RCC 7860 (cell line): ENCODE measurements at regions not wholly inside any gene's neighbourhood (a gene's known extent, or its start where the extent isn't known, plus 50 kb on each side); places are given as distances from the start of the nearest gene placed in this dataset.

Experiments used
- DNase-seq: peaks from one replicate; pipeline ENCODE4 v3.0.0-alpha.2; 2015; ENCODE audit warnings: low spot score
- FAIRE-seq: peaks from 2 replicates; lab custom pipeline; 2012; peaks lifted over from hg19 to GRCh38; lab: Jason Lieb, UNC

- no peak for DNase-seq
Observed at GRCh38 chrX:39969819-39970504, 127.8 kb downstream of the BCOR start.

GRCh38 chrX:39971760-39972159 lies 126.0 kb downstream of the BCOR start:
- DNase-seq, result no peak
- no peak for FAIRE-seq

More at GRCh38 chrX:39969819-39970504, 127.8 kb downstream of the BCOR start:
- no peak for FAIRE-seq

DNA sequence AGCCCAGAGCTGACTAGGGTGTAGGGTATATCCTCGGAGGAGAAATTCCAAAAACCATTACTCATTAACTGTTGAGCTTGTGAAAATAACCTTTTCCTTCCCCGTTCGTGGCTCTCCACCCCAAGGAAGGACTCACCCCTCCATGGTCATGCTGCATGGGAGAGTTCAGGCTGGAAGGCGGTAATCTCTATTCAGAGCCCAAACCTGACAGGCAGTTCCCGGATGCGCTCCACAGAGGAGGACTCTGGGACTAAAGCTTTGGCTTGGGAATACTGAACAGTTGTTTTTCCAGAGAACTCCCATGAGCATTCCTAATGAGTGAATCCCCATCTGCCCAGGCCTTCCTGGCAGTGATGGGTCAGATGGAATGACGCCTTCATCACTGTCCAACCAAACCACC lies 125.4 kb downstream of the BCOR start:
- DNase-seq (no peak), FAIRE-seq (no peak)

DNA sequence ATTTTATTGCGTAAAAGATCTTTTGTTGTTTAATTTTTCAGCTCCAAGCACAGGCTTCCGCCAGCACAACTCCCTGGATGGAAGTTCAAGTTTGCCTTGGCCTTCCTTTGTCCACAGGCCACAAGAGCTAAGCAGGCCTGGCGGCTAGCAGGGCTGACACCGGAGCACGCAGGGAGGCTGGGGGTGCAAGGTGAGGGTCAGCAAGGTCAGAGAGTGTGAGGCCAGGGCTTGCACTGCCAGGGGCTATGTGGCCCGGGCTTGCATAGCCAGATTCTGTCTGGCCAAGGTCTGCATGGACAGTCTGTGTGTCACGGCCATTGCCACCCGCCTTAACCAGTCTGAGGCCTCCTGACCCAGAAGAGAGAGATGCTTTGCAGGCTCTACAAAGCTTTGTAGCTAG lies 123.9 kb downstream of the BCOR start:
- FAIRE-seq (no peak), DNase-seq (no peak)

GRCh38 chrX:39974270-39974669 lies 123.5 kb downstream of the BCOR start:
- no peak for FAIRE-seq
- no peak for DNase-seq

DNA sequence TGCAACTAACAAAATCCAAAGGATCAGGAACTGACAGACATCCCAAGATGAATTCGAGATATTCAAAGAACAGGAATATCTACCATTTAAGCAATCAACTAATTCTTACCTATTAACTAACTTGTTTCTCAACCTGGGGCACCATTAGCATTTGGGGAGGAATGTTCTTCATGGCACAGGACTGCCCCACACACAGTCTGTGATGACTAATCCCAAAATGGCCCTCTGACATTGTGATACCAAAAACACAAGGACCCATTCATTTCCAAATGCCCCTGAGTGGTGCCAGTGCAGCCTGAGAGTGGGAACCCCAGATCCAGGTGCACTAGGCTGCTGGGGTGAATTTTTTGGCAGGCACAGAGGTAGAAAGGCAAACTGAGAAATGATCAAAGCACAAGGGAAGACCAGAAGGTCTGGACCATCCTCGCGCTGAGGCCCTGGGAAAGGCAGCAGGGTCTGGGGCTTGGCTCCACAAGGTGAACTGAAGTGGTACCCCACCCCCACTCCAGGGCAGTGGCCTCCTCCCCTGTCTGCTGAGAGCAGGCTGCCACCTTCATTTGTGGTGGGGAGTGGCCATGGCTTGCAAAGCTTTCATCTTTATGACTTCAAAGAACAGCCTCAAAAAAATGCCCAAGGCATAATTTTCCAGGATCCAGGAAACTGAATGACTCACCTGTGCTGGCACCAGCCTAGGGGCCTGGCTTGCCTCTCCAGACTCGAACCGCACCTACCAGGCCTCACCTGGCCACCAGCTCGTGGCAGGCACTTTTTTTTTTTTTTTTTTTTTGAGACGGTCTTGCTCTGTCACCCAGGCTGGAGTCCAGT lies 122.4 kb downstream of the BCOR start:
- no peak for DNase-seq
- FAIRE-seq, result no peak

GRCh38 chrX:39981946-39982345 lies 115.8 kb downstream of the BCOR start:
- DNase-seq (no peak), FAIRE-seq (no peak)

- no peak for DNase-seq
- no peak for FAIRE-seq
Observed at GRCh38 chrX:39982948-39983347, 114.8 kb downstream of the BCOR start.

- DNase-seq (peak; percentile 18), FAIRE-seq (no peak)
Observed at GRCh38 chrX:39983715-39984114, 114.0 kb downstream of the BCOR start.

DNA sequence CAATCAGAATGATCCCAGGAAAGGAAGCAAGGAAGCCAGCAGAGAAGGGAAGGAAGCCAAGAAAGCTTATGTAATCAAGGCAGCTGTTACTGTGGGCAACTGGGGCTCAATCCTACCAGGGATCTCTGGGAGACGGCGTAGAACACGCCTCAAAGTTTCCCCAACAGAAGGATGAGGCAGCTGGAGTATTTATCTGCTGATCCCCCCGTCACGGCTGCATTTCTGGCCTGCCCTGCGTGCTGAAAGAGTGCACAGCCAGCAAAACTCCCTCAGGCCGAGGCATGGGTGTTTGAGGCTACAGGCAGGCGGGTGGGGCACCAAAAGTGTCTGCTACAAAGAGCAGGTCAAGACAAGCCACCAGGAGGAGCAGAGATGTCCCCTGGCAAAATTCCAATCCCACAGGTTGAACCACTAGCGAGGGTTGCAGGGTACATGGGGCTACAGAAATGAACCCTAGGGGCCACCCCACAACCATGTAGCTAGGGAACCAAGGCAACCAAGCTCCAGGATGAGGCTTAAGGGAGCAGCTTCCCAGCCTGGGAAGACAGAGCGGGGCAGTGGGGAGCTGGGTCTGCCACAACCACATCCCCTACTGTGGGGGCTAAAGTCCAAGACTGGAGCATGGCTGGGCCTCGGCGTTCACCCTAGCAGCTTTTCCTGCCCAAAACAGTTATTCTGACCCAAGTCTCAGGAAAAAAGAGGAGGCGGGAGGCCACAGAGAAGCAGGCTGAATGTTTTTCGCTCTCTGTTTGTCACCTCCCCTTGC lies 113.4 kb downstream of the BCOR start:
- no peak for FAIRE-seq
- DNase-seq, result no peak

DNA sequence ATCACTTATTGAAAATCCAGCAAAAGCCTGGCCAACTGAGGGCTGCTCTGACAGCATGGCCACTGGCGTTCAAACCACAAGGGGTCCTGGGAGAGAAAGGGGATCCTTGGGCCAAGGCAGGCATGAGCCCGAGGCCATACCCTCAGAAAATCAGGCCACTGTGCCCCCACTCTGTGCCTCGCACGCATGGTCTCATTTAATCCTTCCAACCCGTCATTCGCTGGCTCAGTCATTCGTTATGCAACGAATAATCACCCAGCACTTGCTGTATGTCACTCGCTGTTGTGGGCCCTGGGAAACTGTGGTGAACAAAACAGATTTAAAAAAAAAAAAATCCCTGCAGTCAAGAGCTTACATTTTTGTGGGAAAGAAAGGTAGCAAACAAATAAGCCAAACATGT lies 112.7 kb downstream of the BCOR start:
- no peak for DNase-seq
- FAIRE-seq, result no peak

DNA sequence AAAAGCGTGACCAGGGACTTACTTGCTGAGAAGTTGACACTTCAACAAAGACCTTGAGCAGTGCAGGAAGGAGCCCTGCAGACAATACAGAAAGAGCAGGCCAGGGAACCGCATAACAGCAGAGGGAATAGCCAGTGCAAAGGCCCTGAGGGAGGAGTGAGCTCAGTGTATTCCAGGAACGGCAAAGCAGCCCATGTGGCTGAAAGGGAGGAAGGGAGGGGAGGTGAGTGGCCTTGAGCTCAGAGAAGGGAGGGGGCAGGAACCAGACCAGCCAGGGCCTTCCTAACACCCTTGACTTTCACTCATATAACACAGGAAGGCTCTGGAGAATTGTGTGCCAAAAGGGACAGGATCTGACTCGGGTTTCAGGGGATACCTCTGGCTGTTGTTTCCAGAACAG lies 112.2 kb downstream of the BCOR start:
- no peak for FAIRE-seq
- no peak for DNase-seq

DNA sequence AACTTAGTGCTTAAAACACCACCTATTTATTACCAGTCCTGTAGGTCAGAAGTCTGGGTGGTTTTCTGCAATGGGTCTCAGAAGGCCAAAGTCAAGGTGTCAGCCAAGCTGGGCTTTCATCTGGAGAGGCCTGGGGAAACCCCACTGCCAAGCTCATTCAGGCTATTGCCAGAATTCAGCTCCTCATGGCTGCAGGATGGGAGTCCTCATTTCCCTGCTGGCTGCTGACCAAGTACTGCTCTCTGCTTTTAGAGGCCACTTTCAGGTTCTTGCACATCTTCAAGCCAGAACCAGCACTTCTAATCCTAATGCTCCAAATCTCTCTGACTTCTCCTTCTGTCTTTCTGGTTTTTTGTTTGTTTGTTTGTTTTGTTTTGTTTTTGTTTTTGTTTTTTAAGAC lies 109.3 kb downstream of the BCOR start:
- DNase-seq (no peak), FAIRE-seq (no peak)

- DNase-seq (no peak), FAIRE-seq (no peak)
Observed at GRCh38 chrX:39990388-39990787, 107.4 kb downstream of the BCOR start.

DNA sequence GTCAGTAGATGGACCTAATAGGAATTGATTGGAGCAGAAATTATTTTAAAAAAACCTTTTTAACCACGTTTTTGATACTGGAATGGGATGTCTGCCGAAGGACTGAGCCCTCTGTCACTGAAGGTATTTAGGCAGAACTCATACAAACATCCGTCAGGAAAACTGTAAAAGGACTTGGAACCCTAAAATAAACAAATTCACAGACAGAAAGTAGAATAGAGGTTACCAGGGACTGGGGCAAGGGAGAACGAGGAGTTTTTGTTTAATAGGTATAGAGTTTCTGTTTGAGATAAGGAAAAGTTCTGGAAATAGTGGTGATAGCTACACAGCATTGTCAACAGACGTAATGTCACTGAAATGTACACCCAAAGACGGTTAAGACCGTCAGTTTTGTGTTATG lies 105.5 kb downstream of the BCOR start:
- FAIRE-seq (no peak), DNase-seq (no peak)

DNA sequence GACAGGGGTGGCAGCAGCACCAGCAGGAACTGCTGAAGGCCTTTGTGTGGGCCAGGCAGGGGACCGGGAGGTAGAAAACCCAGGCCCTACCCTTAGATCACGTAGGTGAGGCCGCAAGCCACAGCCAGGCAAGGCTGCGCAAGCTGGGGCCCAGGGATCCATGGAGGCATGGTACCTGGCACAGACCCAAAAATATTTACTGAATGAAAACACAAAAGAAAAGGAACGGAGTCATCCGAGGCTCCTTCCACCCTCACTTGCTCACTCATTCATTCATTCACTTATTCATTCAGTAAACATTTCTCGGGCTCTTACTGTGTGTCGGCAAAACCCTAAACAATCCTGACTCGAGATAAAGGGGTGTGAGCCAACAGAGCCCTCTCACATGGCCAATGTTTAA lies 102.3 kb downstream of the BCOR start:
- DNase-seq (no peak), FAIRE-seq (no peak)

DNA sequence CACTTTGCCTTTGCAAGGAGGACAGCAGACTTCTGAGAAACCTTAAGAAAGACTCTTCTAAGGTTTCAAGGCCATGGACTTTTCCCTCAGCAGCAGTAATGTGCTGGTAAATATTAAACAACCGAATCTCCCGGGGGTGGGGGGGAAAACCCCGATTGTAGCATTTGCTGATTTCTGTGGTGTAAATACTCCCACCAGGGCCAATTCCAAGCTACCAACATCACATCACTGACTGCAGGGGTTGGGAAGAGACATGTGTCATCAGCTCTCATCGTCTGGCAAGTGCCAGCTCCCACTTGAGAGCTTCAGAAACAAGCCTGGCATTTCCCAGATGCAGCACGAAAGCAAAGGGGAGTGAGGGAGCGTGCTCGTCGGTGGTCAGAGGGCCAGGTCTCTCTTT lies 101.2 kb downstream of the BCOR start:
- FAIRE-seq, result peak; percentile 65
- peak; percentile 56 for DNase-seq

DNA sequence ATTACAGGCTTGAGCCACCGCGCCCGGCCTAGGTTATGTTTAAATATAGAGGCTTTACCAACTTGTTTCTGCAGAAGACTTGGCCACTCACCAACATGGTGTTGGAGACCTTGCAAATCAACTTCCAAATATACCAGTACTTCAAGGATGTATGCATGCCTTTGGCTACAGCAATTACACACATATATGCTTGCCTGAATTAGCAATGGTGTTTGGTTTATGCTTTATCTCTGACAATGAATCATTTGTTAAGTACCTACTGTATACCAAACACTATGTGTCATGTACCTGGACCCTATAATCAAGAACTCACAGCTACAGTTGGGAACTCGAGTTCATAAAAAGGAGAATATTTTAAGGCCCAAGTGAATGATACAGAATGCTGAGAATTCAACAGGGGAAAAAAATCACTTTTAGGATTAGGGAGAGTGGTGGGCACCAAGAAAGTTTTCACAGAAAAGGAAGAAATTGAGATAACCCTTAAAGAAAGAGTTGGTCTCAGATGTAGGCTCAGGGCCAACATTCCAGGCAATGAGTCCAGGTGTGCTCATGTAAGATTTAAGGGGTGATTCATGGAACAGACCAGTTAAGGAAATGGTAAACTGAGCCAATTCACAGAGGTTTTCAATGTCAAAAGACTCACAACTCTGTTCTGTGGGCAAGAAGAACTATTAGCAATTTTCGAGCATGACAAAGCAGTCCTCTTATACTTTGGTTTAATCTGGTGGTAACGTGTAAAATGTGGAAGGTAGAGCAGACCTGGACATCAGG lies 98.9 kb downstream of the BCOR start:
- no peak for DNase-seq
- no peak for FAIRE-seq
